Breast epithelium (tissue), 4 donors: ENCODE measurements at regions not wholly inside any gene's neighbourhood (a gene's known extent, or its start where the extent isn't known, plus 50 kb on each side); places are given as distances from the start of the nearest gene placed in this dataset.

Experiments
- DNase-seq, 2 donors: peaks; one replicate each; pipeline ENCODE4 v3.0.0-alpha.2; 2019; ENCODE audit warnings: low spot score in 2 of 2
- H3K27ac ChIP-seq, 2 donors: fragments of 200-600 bp; sonication (generic) in 1 of 2; one replicate each; pipeline ENCODE4 v1.5.1; 2016 to 2019; ENCODE audit warnings: mild to moderate bottlenecking in 1 of 2
- H3K27me3 ChIP-seq, 2 donors: fragments of 200-600 bp; sonication (generic) in 1 of 2; one replicate each; pipeline versions ENCODE4 v1.5.1 to v1.6.0; 2017 to 2019; ENCODE audit warnings: control low read depth in 1 of 2, mild to moderate bottlenecking in 1 of 2
- H3K36me3 ChIP-seq: fragments of 200-600 bp; one replicate; pipeline ENCODE4 v1.5.1; 2019
- H3K4me1 ChIP-seq, 2 donors: fragments of 200-600 bp; sonication (generic); one replicate each; pipeline ENCODE4 v1.5.1; 2016 to 2019; ENCODE audit warnings: control low read depth in 1 of 2
- H3K4me3 ChIP-seq, 3 donors: fragments of 200-600 bp; sonication (generic); 1 replicate in 2 of 3; 2 replicates in 1 of 3; pipeline ENCODE4 v1.5.1; 2016 to 2019; ENCODE audit warnings: mild to moderate bottlenecking in 3 of 3, moderate library complexity in 2 of 3
- H3K9me3 ChIP-seq, 2 donors: fragments of 200-600 bp; sonication (generic) in 1 of 2; one replicate each; pipeline ENCODE4 v1.5.1; 2016 to 2019; ENCODE audit warnings: control low read depth in 1 of 2
- CTCF ChIP-seq, 3 donors: fragments of 450-650 bp; IDR thresholded peaks; one replicate each; pipeline ENCODE4 v1.5.1; 2016 to 2017; ENCODE audit warnings: antibody characterized with exemption in 3 of 3, mild to moderate bottlenecking in 3 of 3, moderate library complexity in 3 of 3
- POLR2A ChIP-seq: fragments of 450-650 bp; IDR thresholded peaks from one replicate; pipeline ENCODE4 v1.6.1; 2016; ENCODE audit warnings: antibody characterized with exemption, mild to moderate bottlenecking, moderate library complexity
- POLR2AphosphoS5 ChIP-seq, 3 donors: sonication (generic); formaldehyde crosslinking; IDR thresholded peaks; one replicate each; pipeline ENCODE4 v1.6.1; 2017; ENCODE audit warnings: antibody characterized with exemption in 3 of 3
- intact Hi-C: fragments of 100-400 bp; cut with DNase I; formaldehyde crosslinking; loops from one replicate; pipeline ENCODE4 v1.15.1; 2023; ENCODE audit warnings: low total_unique reads

GRCh38 chr6:104017410-104018381 lies 842.0 kb downstream of the HACE1 start:
- intact Hi-C loops = no loop called here
- Histone ChIP-seq H3K4me1 (no peaks in the 10 kb centered on the region), H3K27me3 (no peaks in the 10 kb centered on the region), H3K36me3 (no peaks in the 10 kb centered on the region), H3K27ac (no peak overlapping the region), H3K9me3 (no peaks in the 10 kb centered on the region), H3K4me3 (no peak overlapping the region)
- TF ChIP-seq POLR2AphosphoS5 (IDR thresholded peaks at IDR 0.05) = no peak
- no peak for TF ChIP-seq POLR2A
- TF ChIP-seq CTCF (IDR thresholded peaks at IDR 0.05) = no peak
- no peak for DNase-seq

GRCh38 chr6:104014163-104014959 lies 845.4 kb downstream of the HACE1 start:
- no peak for DNase-seq
- no peaks in the 10 kb centered on the region for H3K4me1 ChIP-seq
- intact Hi-C loops = no loop called here
- no peak overlapping the region for H3K4me3 ChIP-seq
- no peaks in the 10 kb centered on the region for H3K36me3 ChIP-seq
- TF ChIP-seq POLR2A (no peak), CTCF (IDR thresholded peaks at IDR 0.05) (no peak), POLR2AphosphoS5 (IDR thresholded peaks at IDR 0.05) (no peak)
- H3K9me3 ChIP-seq = no peaks in the 10 kb centered on the region
- peaks cover 0 to 1% of the 10 kb centered on the region in 2 donors for H3K27me3 ChIP-seq
- no peak overlapping the region for H3K27ac ChIP-seq

- no peaks in the 10 kb centered on the region for H3K9me3 ChIP-seq
- no peak overlapping the region for H3K4me3 ChIP-seq
- no peaks in the 10 kb centered on the region for H3K36me3 ChIP-seq
- H3K27ac ChIP-seq = no peak overlapping the region
- peaks cover 0 to 5% of the 10 kb centered on the region in 2 donors for H3K27me3 ChIP-seq
- DNase-seq = no peak
- intact Hi-C loops = no loop called here
- TF ChIP-seq POLR2AphosphoS5 (IDR thresholded peaks at IDR 0.05) = no peak
- TF ChIP-seq CTCF (IDR thresholded peaks at IDR 0.05) = no peak
- H3K4me1 ChIP-seq = no peaks in the 10 kb centered on the region
Measured at GRCh38 chr6:104013312-104013971, 846.3 kb downstream of the HACE1 start.

- Histone ChIP-seq H3K36me3 (no peaks in the 10 kb centered on the region), H3K27ac (no peak overlapping the region), H3K27me3 (peaks cover 0 to 5% of the 10 kb centered on the region in 2 donors), H3K4me1 (no peaks in the 10 kb centered on the region), H3K4me3 (no peak overlapping the region), H3K9me3 (no peaks in the 10 kb centered on the region)
- intact Hi-C loops = no loop called here
- TF ChIP-seq POLR2AphosphoS5 (IDR thresholded peaks at IDR 0.05) = no peak
- no peak for TF ChIP-seq CTCF (IDR thresholded peaks at IDR 0.05)
- TF ChIP-seq POLR2A = no peak
- no peak for DNase-seq
Measured at GRCh38 chr6:104010897-104011296, 848.8 kb downstream of the HACE1 start.
